ENCODE measurements at regions not wholly inside any gene's neighbourhood (a gene's known extent, or its start where the extent isn't known, plus 50 kb on each side); places are given as distances from the start of the nearest gene placed in this dataset.
"Not testable (repeated sequence)": the region's sequence is repeated elsewhere in the genome, so short reads cannot be mapped to it uniquely, and the experiment has no call there.

GRCh38 chr2:183536714-183537113 lies 412.5 kb downstream of the NUP35 start:
- no peak for DNase-seq

GRCh38 chr2:183541766-183542165 lies 417.5 kb downstream of the NUP35 start:
- no peak for DNase-seq

GRCh38 chr2:183542606-183543005 lies 418.4 kb downstream of the NUP35 start:
- no peak for DNase-seq

- DNase-seq: no peak
These were observed 419.0 kb downstream of the NUP35 start for GRCh38 chr2:183543222-183543621.

GRCh38 chr2:183543731-183544130 lies 419.5 kb downstream of the NUP35 start:
- DNase-seq: peak; percentile 25

- not testable (repeated sequence) for DNase-seq
These were observed 422.5 kb downstream of the NUP35 start for GRCh38 chr2:183546560-183547350.

GRCh38 chr2:183552716-183553115 lies 428.5 kb downstream of the NUP35 start:
- no peak for DNase-seq

GRCh38 chr2:183564726-183565125 lies 440.5 kb downstream of the NUP35 start:
- no peak for DNase-seq

GRCh38 chr2:183575481-183575880 lies 451.2 kb downstream of the NUP35 start:
- no peak for DNase-seq

- DNase-seq: no peak
These were observed 455.4 kb downstream of the NUP35 start for GRCh38 chr2:183579686-183580085.

- DNase-seq: no peak
These were observed 468.0 kb downstream of the NUP35 start for GRCh38 chr2:183592271-183592670.

- DNase-seq: no peak
These were observed 469.9 kb downstream of the NUP35 start for GRCh38 chr2:183594150-183594549.

GRCh38 chr2:183597841-183598240 lies 473.6 kb downstream of the NUP35 start:
- no peak for DNase-seq

- DNase-seq: no peak
These were observed 479.8 kb downstream of the NUP35 start for GRCh38 chr2:183604065-183604464.

- DNase-seq: no peak
These were observed 481.2 kb downstream of the NUP35 start for GRCh38 chr2:183605440-183605839.

- DNase-seq: no peak
These were observed 481.9 kb downstream of the NUP35 start for GRCh38 chr2:183606022-183606717.

- no peak for DNase-seq
These were observed 482.5 kb downstream of the NUP35 start for GRCh38 chr2:183606718-183607085.

GRCh38 chr2:183607995-183608394 lies 483.8 kb downstream of the NUP35 start:
- no peak for DNase-seq

GRCh38 chr2:183608747-183609146 lies 484.5 kb downstream of the NUP35 start:
- DNase-seq: no peak

GRCh38 chr2:183610724-183611123 lies 486.5 kb downstream of the NUP35 start:
- no peak for DNase-seq

GRCh38 chr2:183614799-183615435 lies 490.7 kb downstream of the NUP35 start:
- DNase-seq: no peak

GRCh38 chr2:183623227-183623626 lies 499.0 kb downstream of the NUP35 start:
- DNase-seq: no peak

- no peak for DNase-seq
These were observed 506.7 kb downstream of the NUP35 start for GRCh38 chr2:183630964-183631363.

GRCh38 chr2:183656121-183656520 lies 531.9 kb downstream of the NUP35 start:
- no peak for DNase-seq
